H1 (cell line): ENCODE measurements at regions not wholly inside any gene's neighbourhood (a gene's known extent, or its start where the extent isn't known, plus 50 kb on each side); places are given as distances from the start of the nearest gene placed in this dataset.

ENCODE experiments used
- CTCF ChIA-PET: fragments of 300-600 bp; sonication (Branson Sonifier 250); formaldehyde crosslinking; loops from one replicate; lab custom pipeline; 2021; ENCODE audit not compliant: partially characterized antibody; lab: Charles Lee
- POLR2A ChIA-PET: fragments of 300-600 bp; sonication (Branson Sonifier 250); formaldehyde crosslinking; loops from one replicate; lab custom pipeline; 2021; ENCODE audit warnings: inconsistent platforms; ENCODE audit not compliant: partially characterized antibody; lab: Charles Lee
- DNase-seq, 2 experiments: peaks; one replicate each; pipeline versions ENCODE4 v3.0.0 to v3.0.0-alpha.2; 2010 to 2022; ENCODE audit warnings: low spot score in 2 of 2, low read depth in 1 of 2, mixed read lengths in 1 of 2
- FAIRE-seq: peaks from 2 replicates; lab custom pipeline; 2011; peaks lifted over from hg19 to GRCh38; lab: Jason Lieb, UNC
- H2AFZ ChIP-seq: 2 replicates; pipeline ENCODE4 v1.8.1; 2012; ENCODE audit warnings: low read length, inconsistent platforms
- H2AK5ac ChIP-seq: 2 replicates; pipeline ENCODE4 v1.6.1; 2013; ENCODE audit warnings: low read depth, low read length
- H2BK120ac ChIP-seq: replicated peaks from 2 replicates; pipeline ENCODE3; 2013; ENCODE audit warnings: low read depth, low read length, inconsistent platforms
- H2BK12ac ChIP-seq: 2 replicates; pipeline ENCODE4 v1.6.1; 2013; ENCODE audit warnings: low read depth, low read length
- H2BK15ac ChIP-seq: 2 replicates; pipeline ENCODE4 v1.6.1; 2013; ENCODE audit warnings: low read length
- H2BK20ac ChIP-seq: 2 replicates; pipeline ENCODE4 v1.6.1; 2013; ENCODE audit warnings: low read length
- H2BK5ac ChIP-seq: 2 replicates; pipeline ENCODE4 v1.6.1; 2013; ENCODE audit warnings: low read depth, low read length
- H3K14ac ChIP-seq: 2 replicates; pipeline ENCODE4 v1.6.1; 2013; ENCODE audit warnings: inconsistent platforms; ENCODE audit not compliant: insufficient read length
- H3K18ac ChIP-seq: 2 replicates; pipeline ENCODE4 v1.6.1; 2013; ENCODE audit warnings: low read length; ENCODE audit errors: extremely low read depth
- H3K23ac ChIP-seq: 2 replicates; pipeline ENCODE4 v1.6.1; 2013; ENCODE audit warnings: inconsistent platforms; ENCODE audit not compliant: insufficient read length
- H3K23me2 ChIP-seq: 2 replicates; pipeline ENCODE4 v1.6.1; 2013; ENCODE audit warnings: low read depth, low read length
- H3K27ac ChIP-seq: 2 replicates; pipeline ENCODE4 v1.6.1; 2011; ENCODE audit warnings: low read depth, low read length, inconsistent platforms
- H3K27me3 ChIP-seq, 4 experiments: replicated peaks in 1 of 4; 1 replicate in 1 of 4; 2 replicates in 3 of 4; pipeline versions ENCODE4 v1.6.1 to v1.8.1; 2011 to 2013; ENCODE audit warnings: low read length in 3 of 4, mild to moderate bottlenecking in 3 of 4, inconsistent platforms in 2 of 4, mixed read lengths in 2 of 4, moderate library complexity in 1 of 4; ENCODE audit not compliant: control insufficient read depth in 3 of 4, insufficient read depth in 3 of 4; ENCODE audit errors: extremely low read depth in 1 of 4
- H3K36me3 ChIP-seq, 4 experiments: 2 replicates each; pipeline versions ENCODE4 v1.6.1 to v1.8.1; 2011 to 2013; ENCODE audit warnings: mild to moderate bottlenecking in 4 of 4, low read length in 3 of 4, moderate library complexity in 2 of 4, control low read depth in 1 of 4, inconsistent platforms in 1 of 4; ENCODE audit not compliant: insufficient read depth in 4 of 4, control insufficient read depth in 2 of 4
- H3K4ac ChIP-seq: replicated peaks from 2 replicates; pipeline ENCODE3; 2013; ENCODE audit warnings: low read length, low read depth, mixed read lengths, inconsistent platforms; ENCODE audit not compliant: insufficient read length
- H3K4me1 ChIP-seq, 4 experiments: replicated peaks in 1 of 4; 1 replicate in 1 of 4; 2 replicates in 3 of 4; pipeline versions ENCODE4 v1.6.1 to v1.8.1; 2011 to 2013; ENCODE audit warnings: low read length in 3 of 4, inconsistent platforms in 2 of 4, mixed read lengths in 1 of 4; ENCODE audit not compliant: insufficient read depth in 4 of 4, control insufficient read depth in 3 of 4
- H3K4me2 ChIP-seq, 2 experiments: 2 replicates each; pipeline versions ENCODE4 v1.6.1 to v1.8.1; 2011 to 2013; ENCODE audit warnings: low read depth in 2 of 2, low read length in 2 of 2, control low read depth in 1 of 2, inconsistent platforms in 1 of 2, mild to moderate bottlenecking in 1 of 2; ENCODE audit not compliant: insufficient read depth in 1 of 2
- H3K4me3 ChIP-seq, 4 experiments: fragments of 200-600, 300-600 bp in 1 of 4; sonication (generic), shearing (Covaris generic), sonication (Bioruptor Twin) in 1 of 4; 2 replicates each; pipeline versions ENCODE4 v1.5.1 to v1.8.1; 2011 to 2016; ENCODE audit warnings: low read length in 4 of 4, low read depth in 3 of 4, control low read depth in 2 of 4, inconsistent platforms in 2 of 4, mild to moderate bottlenecking in 2 of 4, mixed read lengths in 1 of 4, moderate library complexity in 1 of 4; ENCODE audit not compliant: insufficient read depth in 2 of 4; ENCODE audit errors: extremely low read depth in 1 of 4
- H3K56ac ChIP-seq: replicated peaks from 2 replicates; pipeline ENCODE3; 2013; ENCODE audit warnings: low read depth, mild to moderate bottlenecking, mixed read lengths, low read length, inconsistent platforms; ENCODE audit not compliant: insufficient read length
- H3K79me1 ChIP-seq: 2 replicates; pipeline ENCODE4 v1.6.1; 2013; ENCODE audit warnings: low read depth, low read length, control low read depth
- H3K79me2 ChIP-seq, 2 experiments: 2 replicates each; pipeline versions ENCODE4 v1.6.1 to v1.8.1; 2012 to 2013; ENCODE audit warnings: low read length in 2 of 2, mild to moderate bottlenecking in 2 of 2, inconsistent platforms in 1 of 2; ENCODE audit not compliant: insufficient read depth in 2 of 2, control insufficient read depth in 1 of 2
- H3K9ac ChIP-seq, 4 experiments: replicated peaks in 1 of 4; 1 replicate in 1 of 4; 2 replicates in 3 of 4; pipeline versions ENCODE4 v1.6.1 to v1.8.1; 2011 to 2013; ENCODE audit warnings: low read depth in 3 of 4, low read length in 3 of 4, control low read depth in 2 of 4, mild to moderate bottlenecking in 2 of 4, moderate library complexity in 2 of 4, inconsistent platforms in 1 of 4; ENCODE audit errors: extremely low read depth in 1 of 4
- H3K9me3 ChIP-seq, 2 experiments: 2 replicates each; pipeline versions ENCODE4 v1.6.1 to v1.8.1; 2012 to 2013; ENCODE audit warnings: mild to moderate bottlenecking in 2 of 2, moderate library complexity in 2 of 2, control low read depth in 1 of 2, inconsistent platforms in 1 of 2, low read depth in 1 of 2, low read length in 1 of 2, mixed read lengths in 1 of 2; ENCODE audit not compliant: insufficient read depth in 2 of 2
- H4K20me1 ChIP-seq, 2 experiments: replicated peaks in 1 of 2; 2 replicates each; pipeline versions ENCODE3 to v1.8.1; 2011 to 2013; ENCODE audit warnings: inconsistent platforms in 2 of 2, low read length in 2 of 2, mild to moderate bottlenecking in 1 of 2; ENCODE audit not compliant: insufficient read depth in 2 of 2, control insufficient read depth in 1 of 2
- H4K5ac ChIP-seq: 2 replicates; pipeline ENCODE4 v1.6.1; 2013; ENCODE audit warnings: low read length, low read depth, mixed read lengths, inconsistent platforms; ENCODE audit not compliant: insufficient read length
- H4K8ac ChIP-seq: 2 replicates; pipeline ENCODE4 v1.8.0; 2013; ENCODE audit warnings: mild to moderate bottlenecking, moderate library complexity, low read length, inconsistent platforms; ENCODE audit not compliant: insufficient read depth; ENCODE audit errors: extremely low read depth
- H4K91ac ChIP-seq: replicated peaks from 2 replicates; pipeline ENCODE3; 2013; ENCODE audit warnings: low read length, mixed read lengths, inconsistent platforms; ENCODE audit not compliant: insufficient read length
- KDM1A ChIP-seq: fragments of 200-600, 300-600 bp; sonication (generic); IDR thresholded peaks from 2 replicates; pipeline ENCODE4 v1.7.1; 2016; ENCODE audit warnings: mild to moderate bottlenecking, low read length, borderline replicate concordance
- KDM4A ChIP-seq: IDR thresholded peaks from one replicate; pipeline ENCODE4 v1.7.1; 2012; ENCODE audit warnings: low read depth, mild to moderate bottlenecking, moderate library complexity, low read length, inconsistent platforms; ENCODE audit not compliant: severe bottlenecking
- RFX5 ChIP-seq: IDR thresholded peaks from 2 replicates; pipeline ENCODE4 v1.6.1; 2011; ENCODE audit warnings: low read depth, low read length, improper control_type of control experiment, borderline replicate concordance
- SIN3A ChIP-seq, 2 experiments: IDR thresholded peaks in 1 of 2; conservative IDR thresholded peaks in 1 of 2; 2 replicates each; pipeline ENCODE4 v1.6.1; 2011 to 2012; ENCODE audit warnings: low read length in 2 of 2, improper control_type of control experiment in 1 of 2, low read depth in 1 of 2, mild to moderate bottlenecking in 1 of 2
- WGBS, 2 experiments: shearing (Covaris generic) in 1 of 2; methylation state at CpG; one replicate each; pipeline versions ENCODE4 v1.1.6 to v1.1.7; 2013 to 2015; ENCODE audit warnings: low lambda C conversion rate in 2 of 2, mixed read lengths in 2 of 2, inconsistent platforms in 1 of 2, low coverage in 1 of 2, missing lambda C conversion rate in 1 of 2; ENCODE audit not compliant: insufficient replicate concordance in 2 of 2, insufficient coverage in 1 of 2, insufficient read length in 1 of 2; ENCODE audit errors: extremely low coverage in 1 of 2, missing lambda C conversion rate in 1 of 2; 5-methylcytosine and 5-hydroxymethylcytosine counted together
- TF ChIP-seq, protein P1 (sequence below): IDR thresholded peaks from 2 replicates; pipeline ENCODE4 v1.6.1; 2012; ENCODE audit warnings: low read length, inconsistent platforms

DNA sequence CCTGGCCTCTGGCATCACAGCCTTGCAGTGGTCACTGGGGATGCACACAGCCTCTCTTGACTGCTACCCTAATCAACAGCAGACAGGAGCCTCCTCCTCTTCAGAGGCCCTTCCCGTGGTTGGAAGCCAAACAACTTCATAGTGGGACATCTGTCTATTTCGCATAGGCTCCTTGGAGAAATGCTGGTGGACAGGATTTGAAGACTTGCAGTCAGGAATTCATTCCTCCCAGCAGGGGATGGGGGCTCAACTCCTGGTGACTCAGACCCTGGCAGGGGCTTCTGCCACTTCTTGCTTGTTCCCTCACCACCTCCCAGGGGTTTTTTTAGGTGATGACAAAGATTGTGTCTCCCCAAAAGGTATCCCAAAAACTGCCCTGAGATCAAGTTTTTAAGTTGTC, 191.7 kb upstream of the CAMK1G start:
- Histone ChIP-seq H4K91ac (no peak overlapping the region), H3K36me3 (no peaks in the 10 kb centered on the region), H3K4me2 (no peak overlapping the region), H3K4ac (no peak overlapping the region), H3K14ac (no peak overlapping the region), H3K18ac (no peak overlapping the region), H4K8ac (no peak overlapping the region)
- WGBS, 2 experiments = 88% methylated on average over 2 of the region's 2 CpGs; no CpG with 5 or more reads in 1 of the 2 experiments
- POLR2A ChIA-PET = no interaction called here
- no peak for TF ChIP-seq KDM4A
- TF ChIP-seq SIN3A (conservative IDR thresholded peaks at IDR 0.05 in 1 of 2, IDR thresholded peaks at IDR 0.05 in 1 of 2; ENCODE audit: low read depth in 1 of 2, low read length in 2 of 2) = no peak
- TF ChIP-seq, protein P1, sequence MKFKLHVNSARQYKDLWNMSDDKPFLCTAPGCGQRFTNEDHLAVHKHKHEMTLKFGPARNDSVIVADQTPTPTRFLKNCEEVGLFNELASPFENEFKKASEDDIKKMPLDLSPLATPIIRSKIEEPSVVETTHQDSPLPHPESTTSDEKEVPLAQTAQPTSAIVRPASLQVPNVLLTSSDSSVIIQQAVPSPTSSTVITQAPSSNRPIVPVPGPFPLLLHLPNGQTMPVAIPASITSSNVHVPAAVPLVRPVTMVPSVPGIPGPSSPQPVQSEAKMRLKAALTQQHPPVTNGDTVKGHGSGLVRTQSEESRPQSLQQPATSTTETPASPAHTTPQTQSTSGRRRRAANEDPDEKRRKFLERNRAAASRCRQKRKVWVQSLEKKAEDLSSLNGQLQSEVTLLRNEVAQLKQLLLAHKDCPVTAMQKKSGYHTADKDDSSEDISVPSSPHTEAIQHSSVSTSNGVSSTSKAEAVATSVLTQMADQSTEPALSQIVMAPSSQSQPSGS = no peak
- no peak for TF ChIP-seq KDM1A
- TF ChIP-seq RFX5 = no peak
- TF ChIP-seq, all 59 proteins: peak for 0
- Histone ChIP-seq H3K23me2 (no peaks in the 10 kb centered on the region), H2BK120ac (no peak overlapping the region), H3K9ac (no peak overlapping the region), H3K79me1 (no peaks in the 10 kb centered on the region), H3K4me1 (peaks cover 0 to 5% (median 1%) of the 10 kb centered on the region in 4 experiments; a peak in 2 of 7 replicates), H2BK15ac (no peak overlapping the region), H4K5ac (no peak overlapping the region), H3K27ac (no peak overlapping the region), H3K4me3 (no peak overlapping the region), H4K20me1 (no peaks in the 10 kb centered on the region), H3K23ac (no peak overlapping the region), H2BK20ac (no peak overlapping the region), H3K9me3 (no peaks in the 10 kb centered on the region), H3K56ac (no peak overlapping the region), H2BK5ac (no peak overlapping the region), H2BK12ac (no peak overlapping the region), H3K79me2 (no peaks in the 10 kb centered on the region), H2AFZ (no peak overlapping the region), H3K27me3 (no peaks in the 10 kb centered on the region), H2AK5ac (no peak overlapping the region)
- DNase-seq (no peak), FAIRE-seq (no peak)
- CTCF ChIA-PET = no interaction called here
